Smooth muscle cell (in vitro differentiated cells): ENCODE measurements at regions not wholly inside any gene's neighbourhood (a gene's known extent, or its start where the extent isn't known, plus 50 kb on each side); places are given as distances from the start of the nearest gene placed in this dataset.

Experiments
- DNase-seq: peaks from one replicate; lab custom pipeline; 2025; ENCODE audit not compliant: unreplicated experiment; lab: John Stamatoyannopoulos, UW
- H2AFZ ChIP-seq: fragments of 200-600 bp; sonication (generic); 2 replicates; pipeline ENCODE4 v1.6.0; 2016; ENCODE audit warnings: antibody characterized with exemption, low read depth, mild to moderate bottlenecking
- H3F3A ChIP-seq: fragments of 200-600 bp; sonication (generic); 2 replicates; pipeline ENCODE4 v1.6.0; 2017; ENCODE audit warnings: antibody characterized with exemption, low read depth
- H3K27ac ChIP-seq: fragments of 200-600 bp; sonication (generic); 2 replicates; pipeline ENCODE4 v1.5.1; 2016; ENCODE audit warnings: low read depth, mild to moderate bottlenecking
- H3K27me3 ChIP-seq: fragments of 200-600 bp; sonication (generic); 2 replicates; pipeline ENCODE4 v1.6.1; 2016; ENCODE audit warnings: low read depth, mild to moderate bottlenecking
- H3K36me3 ChIP-seq: fragments of 200-600 bp; sonication (generic); 2 replicates; pipeline ENCODE4 v1.5.1; 2016; ENCODE audit warnings: low read depth
- H3K4me1 ChIP-seq: fragments of 200-600 bp; sonication (generic); 2 replicates; pipeline ENCODE4 v1.5.1; 2016; ENCODE audit warnings: low read depth
- H3K4me2 ChIP-seq: fragments of 200-600 bp; sonication (generic); 2 replicates; pipeline ENCODE4 v1.6.0; 2016; ENCODE audit warnings: mild to moderate bottlenecking
- H3K4me3 ChIP-seq: fragments of 200-600 bp; sonication (generic); 2 replicates; pipeline ENCODE4 v1.5.1; 2016; ENCODE audit warnings: mild to moderate bottlenecking
- H3K79me2 ChIP-seq: fragments of 200-600 bp; sonication (generic); 2 replicates; pipeline ENCODE4 v1.6.0; 2016; ENCODE audit warnings: low read depth, mild to moderate bottlenecking
- H3K9ac ChIP-seq: fragments of 200-600 bp; sonication (generic); 2 replicates; pipeline ENCODE4 v1.6.0; 2016; ENCODE audit warnings: low read depth
- H3K9me3 ChIP-seq: fragments of 200-600 bp; sonication (generic); replicated peaks from 2 replicates; pipeline ENCODE4 v1.5.1; 2016; ENCODE audit warnings: low read depth
- H4K20me1 ChIP-seq: fragments of 200-600 bp; sonication (generic); 2 replicates; pipeline ENCODE4 v1.6.0; 2016; ENCODE audit warnings: low read depth
- CTCF ChIP-seq: fragments of 200-600 bp; sonication (generic); IDR thresholded peaks from 2 replicates; pipeline ENCODE4 v1.5.1; 2017; ENCODE audit warnings: borderline replicate concordance, mild to moderate bottlenecking, antibody characterized with exemption; ENCODE audit not compliant: insufficient read depth, poor library complexity, severe bottlenecking
- WGBS: methylation state at CpG from one replicate; pipeline ENCODE4 v1.1.7; 2016; ENCODE audit warnings: low lambda C conversion rate; 5-methylcytosine and 5-hydroxymethylcytosine counted together

- Histone ChIP-seq H3K36me3 (no peaks in the 10 kb centered on the region), H3F3A (no peaks in the 10 kb centered on the region), H3K9ac (no peak overlapping the region), H3K4me3 (no peak overlapping the region), H3K79me2 (no peaks in the 10 kb centered on the region), H3K9me3 (no peaks in the 10 kb centered on the region), H4K20me1 (no peaks in the 10 kb centered on the region), H3K4me1 (no peaks in the 10 kb centered on the region), H3K27ac (no peak overlapping the region), H2AFZ (no peak overlapping the region), H3K27me3 (no peaks in the 10 kb centered on the region), H3K4me2 (no peak overlapping the region)
- no peak for TF ChIP-seq CTCF
- DNase-seq, result no peak
- 60% methylated on average over 2 of the region's 2 CpGs for WGBS
Measured at GRCh38 chr3:30141178-30141581, 465.2 kb upstream of the TGFBR2 start.

- peaks cover 7% of the 10 kb centered on the region for H3K4me1 ChIP-seq
- no peaks in the 10 kb centered on the region for H3K36me3 ChIP-seq
- H3K4me3 ChIP-seq, result no peak overlapping the region
- DNase-seq, result no peak
- no peaks in the 10 kb centered on the region for H3K27me3 ChIP-seq
- no peak for TF ChIP-seq CTCF
- no peak overlapping the region for H2AFZ ChIP-seq
- 88% methylated on average over 3 of the region's 3 CpGs for WGBS
- no peaks in the 10 kb centered on the region for H3K9me3 ChIP-seq
- no peak overlapping the region for H3K9ac ChIP-seq
- H3K4me2 ChIP-seq, result no peak overlapping the region
- H3K79me2 ChIP-seq, result no peaks in the 10 kb centered on the region
- H4K20me1 ChIP-seq, result no peaks in the 10 kb centered on the region
- no peak overlapping the region for H3K27ac ChIP-seq
- no peaks in the 10 kb centered on the region for H3F3A ChIP-seq
Measured at GRCh38 chr3:30141927-30142326, 464.5 kb upstream of the TGFBR2 start.

- H3K27me3 ChIP-seq, result no peaks in the 10 kb centered on the region
- peaks cover 10% of the 10 kb centered on the region for H3K4me1 ChIP-seq
- DNase-seq, result no peak
- H4K20me1 ChIP-seq, result no peaks in the 10 kb centered on the region
- H3K36me3 ChIP-seq, result no peaks in the 10 kb centered on the region
- H3K27ac ChIP-seq, result no peak overlapping the region
- H2AFZ ChIP-seq, result peak overlapping the region; percentile 68
- H3K79me2 ChIP-seq, result no peaks in the 10 kb centered on the region
- no peak overlapping the region for H3K4me2 ChIP-seq
- H3K9me3 ChIP-seq, result no peaks in the 10 kb centered on the region
- no peak overlapping the region for H3K4me3 ChIP-seq
- no peak for TF ChIP-seq CTCF
- no peaks in the 10 kb centered on the region for H3F3A ChIP-seq
- H3K9ac ChIP-seq, result no peak overlapping the region
Measured at GRCh38 chr3:30142946-30143345, 463.5 kb upstream of the TGFBR2 start.

GRCh38 chr3:30145281-30145680 lies 461.1 kb upstream of the TGFBR2 start:
- Histone ChIP-seq H3K27ac (no peak overlapping the region), H3K4me3 (no peak overlapping the region), H3K4me1 (peaks cover 10% of the 10 kb centered on the region), H3K9ac (no peak overlapping the region), H3K36me3 (no peaks in the 10 kb centered on the region), H2AFZ (no peak overlapping the region), H3K79me2 (no peaks in the 10 kb centered on the region), H4K20me1 (no peaks in the 10 kb centered on the region), H3F3A (no peaks in the 10 kb centered on the region), H3K4me2 (no peak overlapping the region), H3K9me3 (no peaks in the 10 kb centered on the region), H3K27me3 (no peaks in the 10 kb centered on the region)
- no peak for TF ChIP-seq CTCF
- no peak for DNase-seq
